ENCODE measurements at regions not wholly inside any gene's neighbourhood (a gene's known extent, or its start where the extent isn't known, plus 50 kb on each side); places are given as distances from the start of the nearest gene placed in this dataset.

- TF ChIP-seq CTCF (IDR thresholded peaks at IDR 0.05; ENCODE audit: insufficient read depth, low read depth, low read length, missing control alignments), result no peak
- no peak overlapping the region for H3K4me3 ChIP-seq (ENCODE audit: low read depth, low read length)
- DNase-seq (ENCODE audit: low read depth), result no peak
Observed at GRCh38 chr1:114324662-114324965, 170.9 kb upstream of the SYT6 start.

- DNase-seq (ENCODE audit: low read depth), result no peak
- TF ChIP-seq CTCF (IDR thresholded peaks at IDR 0.05; ENCODE audit: insufficient read depth, low read depth, low read length, missing control alignments), result no peak
- no peak overlapping the region for H3K4me3 ChIP-seq (ENCODE audit: low read depth, low read length)
Observed at GRCh38 chr1:114323959-114324661, 170.4 kb upstream of the SYT6 start.

- no peak for DNase-seq (ENCODE audit: low read depth)
- no peak overlapping the region for H3K4me3 ChIP-seq (ENCODE audit: low read depth, low read length)
- TF ChIP-seq CTCF (IDR thresholded peaks at IDR 0.05; ENCODE audit: insufficient read depth, low read depth, low read length, missing control alignments), result no peak
Observed at GRCh38 chr1:114322734-114323133, 169.1 kb upstream of the SYT6 start.

- no peak for DNase-seq (ENCODE audit: low read depth)
- H3K4me3 ChIP-seq (ENCODE audit: low read depth, low read length), result no peak overlapping the region
- no peak for TF ChIP-seq CTCF (IDR thresholded peaks at IDR 0.05; ENCODE audit: insufficient read depth, low read depth, low read length, missing control alignments)
Observed at GRCh38 chr1:114322207-114322606, 168.5 kb upstream of the SYT6 start.

- TF ChIP-seq CTCF (IDR thresholded peaks at IDR 0.05; ENCODE audit: insufficient read depth, low read depth, low read length, missing control alignments), result no peak
- no peak for DNase-seq (ENCODE audit: low read depth)
- H3K4me3 ChIP-seq (ENCODE audit: low read depth, low read length), result no peak overlapping the region
Observed at GRCh38 chr1:114320586-114320985, 166.9 kb upstream of the SYT6 start.

GRCh38 chr1:114319418-114319817, 165.7 kb upstream of the SYT6 start:
- DNase-seq (ENCODE audit: low read depth), result no peak
- no peak overlapping the region for H3K4me3 ChIP-seq (ENCODE audit: low read depth, low read length)
- no peak for TF ChIP-seq CTCF (IDR thresholded peaks at IDR 0.05; ENCODE audit: insufficient read depth, low read depth, low read length, missing control alignments)

- DNase-seq (ENCODE audit: low read depth), result no peak
- H3K4me3 ChIP-seq (ENCODE audit: low read depth, low read length), result no peak overlapping the region
- no peak for TF ChIP-seq CTCF (IDR thresholded peaks at IDR 0.05; ENCODE audit: insufficient read depth, low read depth, low read length, missing control alignments)
Observed at GRCh38 chr1:114318961-114319360, 165.3 kb upstream of the SYT6 start.
